ENCODE measurements at regions not wholly inside any gene's neighbourhood (a gene's known extent, or its start where the extent isn't known, plus 50 kb on each side); places are given as distances from the start of the nearest gene placed in this dataset.

DNA sequence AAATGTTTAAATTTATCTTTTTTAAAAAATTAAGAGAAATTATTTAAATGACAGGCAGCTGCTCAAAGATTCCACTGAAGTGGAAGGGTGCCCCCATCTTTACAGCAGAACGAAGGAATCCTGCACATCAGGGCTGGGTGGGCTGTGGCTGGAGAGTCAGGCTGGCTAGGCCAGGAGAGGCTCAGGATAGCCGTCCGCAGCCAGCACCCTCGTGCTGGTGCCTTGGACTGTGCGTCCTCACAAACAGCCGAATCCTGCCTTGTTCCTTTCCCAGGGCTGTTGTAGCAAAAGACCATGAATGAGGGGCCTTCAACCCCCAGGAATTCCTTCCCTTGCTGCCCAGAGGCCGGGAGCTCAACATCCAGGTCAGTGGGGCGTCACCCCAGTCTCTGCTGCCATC, 64.6 kb upstream of the FCN1 start:
- WGBS, 2 donors, result 72 to 85% methylated on average over 8 of the region's 8 CpGs

DNA sequence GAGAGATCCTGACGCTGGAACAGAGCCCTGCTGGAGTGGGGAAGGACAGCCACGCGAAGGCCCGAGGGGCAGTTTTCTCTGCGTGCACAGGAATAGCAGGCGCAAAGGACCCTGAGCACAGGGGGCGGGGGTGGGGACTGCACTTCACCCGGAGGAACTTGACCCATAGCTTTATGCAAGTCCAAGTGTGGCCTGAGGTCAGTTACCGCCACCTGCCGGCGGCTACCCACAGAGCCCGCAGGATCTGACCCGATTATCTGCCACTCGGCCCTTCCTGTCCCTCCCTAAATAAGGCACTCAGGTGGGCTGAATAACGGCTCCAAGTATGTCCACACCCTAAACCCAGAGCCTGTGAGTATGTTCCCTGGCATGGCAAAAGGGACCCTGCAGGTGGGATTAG, 65.4 kb upstream of the FCN1 start:
- Histone ChIP-seq H3K4me1 (no peaks in the 10 kb centered on the region), H3K4me3 (no peak overlapping the region), H3K9me3 (peaks cover 0 to 7% (median 2%) of the 10 kb centered on the region in 4 donors), H3K36me3 (no peaks in the 10 kb centered on the region), H3K27ac (no peak overlapping the region), H3K27me3 (peaks cover 2 to 25% (median 3%) of the 10 kb centered on the region in 3 donors)
- TF ChIP-seq EP300 (IDR thresholded peaks at IDR 0.05) (no peak), POLR2AphosphoS5 (IDR thresholded peaks at IDR 0.05) (no peak), POLR2A (IDR thresholded peaks at IDR 0.05) (no peak)
- TF ChIP-seq, protein P1, sequence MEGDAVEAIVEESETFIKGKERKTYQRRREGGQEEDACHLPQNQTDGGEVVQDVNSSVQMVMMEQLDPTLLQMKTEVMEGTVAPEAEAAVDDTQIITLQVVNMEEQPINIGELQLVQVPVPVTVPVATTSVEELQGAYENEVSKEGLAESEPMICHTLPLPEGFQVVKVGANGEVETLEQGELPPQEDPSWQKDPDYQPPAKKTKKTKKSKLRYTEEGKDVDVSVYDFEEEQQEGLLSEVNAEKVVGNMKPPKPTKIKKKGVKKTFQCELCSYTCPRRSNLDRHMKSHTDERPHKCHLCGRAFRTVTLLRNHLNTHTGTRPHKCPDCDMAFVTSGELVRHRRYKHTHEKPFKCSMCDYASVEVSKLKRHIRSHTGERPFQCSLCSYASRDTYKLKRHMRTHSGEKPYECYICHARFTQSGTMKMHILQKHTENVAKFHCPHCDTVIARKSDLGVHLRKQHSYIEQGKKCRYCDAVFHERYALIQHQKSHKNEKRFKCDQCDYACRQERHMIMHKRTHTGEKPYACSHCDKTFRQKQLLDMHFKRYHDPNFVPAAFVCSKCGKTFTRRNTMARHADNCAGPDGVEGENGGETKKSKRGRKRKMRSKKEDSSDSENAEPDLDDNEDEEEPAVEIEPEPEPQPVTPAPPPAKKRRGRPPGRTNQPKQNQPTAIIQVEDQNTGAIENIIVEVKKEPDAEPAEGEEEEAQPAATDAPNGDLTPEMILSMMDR (IDR thresholded peaks at IDR 0.05), result no peak
- intact Hi-C loops (cut with DNase I), result no loop called here
- peak; percentile 59 for DNase-seq
- 22 to 31% methylated on average over 15 of the region's 15 CpGs for WGBS, 2 donors

More for the DNA sequence above, 64.6 kb upstream of the FCN1 start:
- intact Hi-C loops (cut with DNase I), result no loop called here
- peak; percentile 39 for DNase-seq
- Histone ChIP-seq H3K4me3 (no peak overlapping the region), H3K27me3 (peaks cover 0 to 18% (median 0%) of the 10 kb centered on the region in 3 donors), H3K27ac (no peak overlapping the region), H3K36me3 (no peaks in the 10 kb centered on the region), H3K4me1 (no peaks in the 10 kb centered on the region), H3K9me3 (peaks cover 0 to 5% (median 2%) of the 10 kb centered on the region in 4 donors)
- TF ChIP-seq POLR2A (IDR thresholded peaks at IDR 0.05) (no peak), POLR2AphosphoS5 (IDR thresholded peaks at IDR 0.05) (no peak), EP300 (IDR thresholded peaks at IDR 0.05) (no peak)
- TF ChIP-seq, protein P1 (IDR thresholded peaks at IDR 0.05), result no peak

DNA sequence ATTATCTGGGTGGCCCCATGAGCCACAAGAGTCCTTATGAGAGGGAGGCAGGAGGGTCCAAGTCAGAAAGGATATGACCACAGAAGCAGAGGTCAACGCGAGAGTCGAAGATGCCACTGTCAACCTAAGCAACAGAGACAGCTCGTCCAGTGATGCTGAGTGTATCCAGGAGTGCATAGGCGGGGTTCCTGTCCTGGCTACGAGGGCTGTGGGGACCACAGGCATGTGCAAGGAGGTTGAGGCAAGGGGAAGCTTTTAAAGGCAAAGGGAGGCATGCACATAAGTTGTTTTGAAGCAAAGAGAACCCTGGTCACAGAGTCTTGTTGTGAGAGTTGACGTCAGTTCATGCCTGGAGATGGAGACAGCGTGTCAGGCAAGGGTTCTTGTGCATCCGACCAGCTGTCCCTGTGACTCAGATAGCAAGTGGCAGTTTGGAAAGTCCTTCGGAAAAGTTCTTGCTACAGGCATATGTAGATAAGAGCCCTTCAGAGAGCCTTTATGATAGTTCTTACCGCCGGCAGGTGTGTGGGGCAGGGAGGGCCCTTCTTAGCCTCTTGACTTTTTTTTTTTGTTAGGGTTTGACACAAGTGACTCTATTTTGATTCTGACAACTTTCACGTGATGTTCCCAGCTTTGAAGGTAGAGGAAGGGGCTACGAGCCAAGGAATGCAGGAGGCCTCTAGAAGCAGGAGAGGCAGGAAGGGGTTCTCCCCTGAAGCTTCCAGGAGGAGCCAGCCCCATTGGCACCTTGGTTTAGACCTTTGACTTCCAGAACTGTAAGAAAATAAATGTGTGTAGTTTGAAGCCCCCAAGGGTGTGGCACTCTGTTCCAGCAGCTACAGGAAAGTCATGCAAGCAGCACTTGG, 66.0 kb upstream of the FCN1 start:
- no peak overlapping the region for H3K4me3 ChIP-seq
- TF ChIP-seq POLR2AphosphoS5 (IDR thresholded peaks at IDR 0.05) (no peak), POLR2A (IDR thresholded peaks at IDR 0.05) (no peak), EP300 (IDR thresholded peaks at IDR 0.05) (no peak)
- TF ChIP-seq, protein P1 (IDR thresholded peaks at IDR 0.05), result no peak
- H3K4me1 ChIP-seq, result no peaks in the 10 kb centered on the region
- intact Hi-C loops (cut with DNase I), result no loop called here
- peaks cover 0 to 7% (median 2%) of the 10 kb centered on the region in 4 donors for H3K9me3 ChIP-seq
- peaks cover 2 to 32% (median 5%) of the 10 kb centered on the region in 3 donors for H3K27me3 ChIP-seq
- H3K27ac ChIP-seq, result no peak overlapping the region
- DNase-seq, result peak; percentile 48
- no peaks in the 10 kb centered on the region for H3K36me3 ChIP-seq
- 66 to 85% methylated on average over 14 of the region's 14 CpGs for WGBS, 2 donors

DNA sequence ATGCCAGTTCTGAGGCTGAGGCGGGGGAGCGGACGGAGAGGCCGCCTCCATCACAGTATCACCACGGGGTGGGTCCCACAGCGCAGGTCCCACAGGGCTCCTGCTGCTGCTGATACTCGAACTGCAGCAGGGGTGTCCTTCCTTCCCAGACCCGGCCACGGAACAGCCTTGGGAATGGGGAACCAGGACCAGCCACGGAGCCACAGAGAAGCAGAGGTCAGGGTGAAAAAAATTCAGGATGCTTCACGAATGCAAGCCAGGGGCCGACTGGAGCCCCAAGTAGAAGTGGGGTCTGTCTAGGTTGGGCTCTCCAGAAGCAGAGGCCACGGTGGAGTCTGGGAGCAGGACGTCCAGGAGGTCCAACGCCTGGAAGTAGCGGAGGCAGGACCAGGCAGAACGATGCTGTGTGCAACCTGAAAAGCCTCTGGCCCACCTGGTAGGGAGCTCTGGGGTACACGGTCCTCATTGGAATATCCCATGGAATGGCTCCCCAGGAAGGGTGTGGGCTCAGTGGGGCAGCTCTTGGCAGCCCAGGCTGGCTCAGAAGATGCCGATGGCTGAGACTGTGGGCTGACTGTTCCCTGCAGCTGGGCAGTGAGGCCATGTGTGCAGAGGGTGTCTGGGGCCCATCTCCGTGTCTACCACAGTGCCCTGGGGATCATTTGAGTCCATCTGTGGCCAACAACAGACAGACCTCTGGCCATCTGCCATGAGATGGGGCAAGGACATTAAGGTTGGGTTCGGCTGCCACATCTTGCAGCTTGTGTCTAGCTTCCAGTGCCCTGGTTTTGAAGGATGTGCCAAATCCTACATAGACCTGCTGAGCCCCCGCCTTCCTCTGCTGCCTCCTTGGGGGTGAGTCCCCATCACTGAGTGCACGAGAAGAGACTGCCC, 66.9 kb upstream of the FCN1 start:
- H3K9me3 ChIP-seq, result peaks cover 0 to 7% (median 2%) of the 10 kb centered on the region in 4 donors
- 81 to 87% methylated on average over 23 of the region's 23 CpGs for WGBS, 2 donors
- no peaks in the 10 kb centered on the region for H3K36me3 ChIP-seq
- no peak for TF ChIP-seq POLR2AphosphoS5 (IDR thresholded peaks at IDR 0.05)
- TF ChIP-seq, protein P1 (IDR thresholded peaks at IDR 0.05), result no peak
- no peak for TF ChIP-seq POLR2A (IDR thresholded peaks at IDR 0.05)
- TF ChIP-seq EP300 (IDR thresholded peaks at IDR 0.05), result no peak
- DNase-seq, result peak; percentile 49
- H3K27me3 ChIP-seq, result peaks cover 2 to 41% (median 13%) of the 10 kb centered on the region in 3 donors
- H3K4me3 ChIP-seq, result no peak overlapping the region
- H3K4me1 ChIP-seq, result no peaks in the 10 kb centered on the region
- intact Hi-C loops (cut with DNase I), result no loop called here
- H3K27ac ChIP-seq, result no peak overlapping the region
